Fibroblast of mammary gland (primary cell): ENCODE measurements at regions not wholly inside any gene's neighbourhood (a gene's known extent, or its start where the extent isn't known, plus 50 kb on each side); places are given as distances from the start of the nearest gene placed in this dataset.

ENCODE experiments used
- DNase-seq: peaks from one replicate; pipeline ENCODE4 v3.0.0-alpha.2; 2010; ENCODE audit warnings: low read depth
- H3K4me3 ChIP-seq: 2 replicates; pipeline ENCODE4 v1.5.1; 2011; ENCODE audit warnings: low read depth, mild to moderate bottlenecking, low read length, moderate library complexity; ENCODE audit not compliant: control insufficient read depth
- TF ChIP-seq, protein P1 (sequence below): conservative IDR thresholded peaks from 2 replicates; pipeline ENCODE4 v1.5.1; 2011; ENCODE audit warnings: low read depth, low read length, inconsistent platforms; ENCODE audit not compliant: control insufficient read depth, insufficient read depth

DNA sequence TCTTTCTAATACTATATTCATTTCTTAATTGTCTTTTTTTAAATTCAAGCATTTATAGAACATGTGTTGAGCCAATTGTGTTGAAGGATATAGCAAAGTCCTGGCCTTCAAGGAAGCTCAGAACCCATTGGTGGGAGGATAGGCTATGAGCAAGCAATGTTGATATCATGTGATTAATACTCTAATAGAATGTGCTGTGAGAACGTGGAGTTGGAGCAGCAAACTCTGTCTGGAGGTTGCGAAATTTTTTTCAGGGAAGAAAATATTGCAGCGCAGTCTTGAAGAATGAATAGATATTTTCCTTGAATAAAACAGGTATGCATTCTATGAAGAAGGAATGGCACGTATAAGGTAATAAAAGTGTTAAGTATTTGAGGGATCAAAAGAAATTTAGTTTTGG lies 229.2 kb upstream of the KCNK2 start:
- H3K4me3 ChIP-seq, result no peak overlapping the region
- TF ChIP-seq, protein P1, sequence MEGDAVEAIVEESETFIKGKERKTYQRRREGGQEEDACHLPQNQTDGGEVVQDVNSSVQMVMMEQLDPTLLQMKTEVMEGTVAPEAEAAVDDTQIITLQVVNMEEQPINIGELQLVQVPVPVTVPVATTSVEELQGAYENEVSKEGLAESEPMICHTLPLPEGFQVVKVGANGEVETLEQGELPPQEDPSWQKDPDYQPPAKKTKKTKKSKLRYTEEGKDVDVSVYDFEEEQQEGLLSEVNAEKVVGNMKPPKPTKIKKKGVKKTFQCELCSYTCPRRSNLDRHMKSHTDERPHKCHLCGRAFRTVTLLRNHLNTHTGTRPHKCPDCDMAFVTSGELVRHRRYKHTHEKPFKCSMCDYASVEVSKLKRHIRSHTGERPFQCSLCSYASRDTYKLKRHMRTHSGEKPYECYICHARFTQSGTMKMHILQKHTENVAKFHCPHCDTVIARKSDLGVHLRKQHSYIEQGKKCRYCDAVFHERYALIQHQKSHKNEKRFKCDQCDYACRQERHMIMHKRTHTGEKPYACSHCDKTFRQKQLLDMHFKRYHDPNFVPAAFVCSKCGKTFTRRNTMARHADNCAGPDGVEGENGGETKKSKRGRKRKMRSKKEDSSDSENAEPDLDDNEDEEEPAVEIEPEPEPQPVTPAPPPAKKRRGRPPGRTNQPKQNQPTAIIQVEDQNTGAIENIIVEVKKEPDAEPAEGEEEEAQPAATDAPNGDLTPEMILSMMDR, result no peak
- DNase-seq, result peak; percentile 41

DNA sequence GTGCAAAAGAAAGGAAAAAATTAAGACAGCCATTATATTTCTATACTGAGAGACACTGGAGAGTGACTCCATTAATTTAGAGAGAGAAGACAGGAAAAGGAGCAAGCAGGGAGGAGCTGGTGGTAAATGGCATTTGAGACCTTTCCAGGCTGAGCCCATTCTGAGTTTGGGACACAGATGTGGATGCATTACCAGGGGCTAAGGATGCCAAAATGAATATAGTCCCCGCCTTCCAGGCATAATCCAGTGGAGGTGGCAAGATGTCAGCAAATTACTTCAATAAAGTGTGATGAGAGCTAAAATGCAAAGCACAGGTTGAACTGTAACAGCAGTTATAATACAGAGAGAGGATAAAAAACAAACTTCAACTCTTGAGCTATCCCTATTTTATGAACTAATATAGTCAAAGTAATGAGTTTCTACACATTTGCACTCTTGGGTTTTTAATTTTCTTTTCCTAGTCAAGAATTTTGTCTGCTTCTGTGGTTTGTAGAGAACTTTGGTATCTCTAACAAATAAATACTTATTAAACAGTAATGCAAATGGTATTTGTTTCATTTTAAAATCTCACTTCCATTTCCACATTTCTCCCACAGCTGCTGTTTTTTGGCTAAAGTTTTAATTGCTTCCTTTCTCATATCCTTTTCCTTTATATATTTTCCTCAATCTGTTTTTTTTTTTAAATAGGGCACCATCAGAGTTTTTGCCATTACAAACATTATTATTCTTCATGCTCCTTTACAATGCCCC lies 228.2 kb upstream of the KCNK2 start:
- DNase-seq, result no peak
- no peak overlapping the region for H3K4me3 ChIP-seq
- TF ChIP-seq, protein P1, result no peak

DNA sequence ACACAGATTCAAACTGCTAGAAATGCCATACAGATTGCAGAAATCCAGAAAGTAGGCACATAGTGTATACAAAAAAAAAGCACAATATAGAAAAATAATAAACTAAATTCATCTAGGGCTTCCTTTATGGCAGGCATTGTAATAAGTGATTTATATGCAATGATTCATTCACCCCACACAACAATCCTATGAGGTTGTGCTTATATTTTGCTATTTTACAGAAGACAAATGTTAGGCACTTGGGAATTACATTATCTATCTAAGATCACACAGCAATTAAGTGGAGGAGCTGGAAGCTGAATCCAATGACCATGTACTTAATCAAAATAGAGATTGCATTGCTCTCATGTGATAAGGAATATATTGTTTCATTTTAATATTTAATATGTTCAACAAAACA lies 225.7 kb upstream of the KCNK2 start:
- H3K4me3 ChIP-seq, result no peak overlapping the region
- TF ChIP-seq, protein P1, result no peak
- peak; percentile 21 for DNase-seq

DNA sequence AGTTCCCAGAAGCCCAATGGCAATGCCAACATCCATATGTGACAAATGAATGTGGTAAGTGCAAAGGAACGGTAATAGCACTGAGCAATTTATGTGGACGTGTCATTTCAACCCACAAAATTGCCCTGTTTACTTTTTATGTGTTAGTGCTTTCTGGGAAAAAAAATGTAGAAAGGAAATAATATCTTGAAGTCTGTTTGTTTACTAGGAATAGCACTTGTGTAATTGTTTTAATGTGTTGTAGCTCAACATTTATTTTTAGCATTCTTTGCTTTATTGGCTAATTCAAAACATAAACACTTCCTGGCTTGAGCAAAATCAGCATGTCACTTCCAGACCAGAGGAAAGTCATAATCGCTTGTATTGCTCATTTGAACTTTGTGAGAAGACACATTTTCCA lies 224.8 kb upstream of the KCNK2 start:
- peak; percentile 69 for DNase-seq
- TF ChIP-seq, protein P1, result no peak
- H3K4me3 ChIP-seq, result no peak overlapping the region

DNA sequence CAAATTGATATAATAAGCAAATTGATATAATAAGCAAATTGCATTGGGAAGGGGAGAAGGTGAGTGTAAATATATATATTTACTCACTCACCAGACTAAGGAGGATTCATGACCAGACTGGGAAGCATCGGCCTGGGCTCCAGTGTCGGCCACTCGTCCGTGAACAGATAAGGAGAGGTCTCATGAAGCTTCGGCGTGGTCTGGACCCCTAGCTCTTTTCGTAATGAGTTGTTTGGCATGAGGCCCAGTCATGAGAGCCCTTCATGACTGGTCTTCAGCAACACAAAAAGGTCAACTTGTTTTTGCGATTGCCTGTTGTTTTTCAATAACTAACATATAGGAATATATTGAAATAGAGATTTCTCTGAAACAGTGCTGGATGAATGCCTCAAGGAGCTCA lies 222.9 kb upstream of the KCNK2 start:
- TF ChIP-seq, protein P1, result no peak
- no peak for DNase-seq
- H3K4me3 ChIP-seq, result no peak overlapping the region

DNA sequence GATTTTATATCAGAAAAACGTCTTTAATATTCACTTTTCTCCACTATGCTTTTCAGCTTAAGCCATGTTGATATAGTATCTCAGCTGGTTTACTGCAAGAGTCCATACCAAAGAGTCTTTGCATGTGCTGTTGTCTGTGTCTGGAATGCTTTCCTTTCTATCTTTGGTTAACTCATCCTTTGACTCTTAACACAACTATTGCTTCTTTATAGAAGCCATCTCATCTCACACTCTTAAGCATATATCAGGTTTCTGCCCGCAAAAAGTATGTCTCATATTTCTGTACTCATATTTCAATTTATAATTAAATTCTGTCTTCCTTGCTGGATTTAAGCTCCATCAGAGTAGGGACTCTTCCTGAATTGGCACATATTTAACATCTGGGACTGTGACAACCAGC lies 220.9 kb upstream of the KCNK2 start:
- no peak overlapping the region for H3K4me3 ChIP-seq
- TF ChIP-seq, protein P1, result no peak
- DNase-seq, result peak; percentile 28
